Breast epithelium (tissue), 4 donors: ENCODE measurements at regions not wholly inside any gene's neighbourhood (a gene's known extent, or its start where the extent isn't known, plus 50 kb on each side); places are given as distances from the start of the nearest gene placed in this dataset.

Experiments
- DNase-seq, 2 donors: peaks; one replicate each; pipeline ENCODE4 v3.0.0-alpha.2; 2019; ENCODE audit warnings: low spot score in 2 of 2
- H3K27ac ChIP-seq, 2 donors: fragments of 200-600 bp; sonication (generic) in 1 of 2; one replicate each; pipeline ENCODE4 v1.5.1; 2016 to 2019; ENCODE audit warnings: mild to moderate bottlenecking in 1 of 2
- H3K27me3 ChIP-seq, 2 donors: fragments of 200-600 bp; sonication (generic) in 1 of 2; one replicate each; pipeline versions ENCODE4 v1.5.1 to v1.6.0; 2017 to 2019; ENCODE audit warnings: control low read depth in 1 of 2, mild to moderate bottlenecking in 1 of 2
- H3K36me3 ChIP-seq: fragments of 200-600 bp; one replicate; pipeline ENCODE4 v1.5.1; 2019
- H3K4me1 ChIP-seq, 2 donors: fragments of 200-600 bp; sonication (generic); one replicate each; pipeline ENCODE4 v1.5.1; 2016 to 2019; ENCODE audit warnings: control low read depth in 1 of 2
- H3K4me3 ChIP-seq, 3 donors: fragments of 200-600 bp; sonication (generic); 1 replicate in 2 of 3; 2 replicates in 1 of 3; pipeline ENCODE4 v1.5.1; 2016 to 2019; ENCODE audit warnings: mild to moderate bottlenecking in 3 of 3, moderate library complexity in 2 of 3
- H3K9me3 ChIP-seq, 2 donors: fragments of 200-600 bp; sonication (generic) in 1 of 2; one replicate each; pipeline ENCODE4 v1.5.1; 2016 to 2019; ENCODE audit warnings: control low read depth in 1 of 2
- CTCF ChIP-seq, 3 donors: fragments of 450-650 bp; IDR thresholded peaks; one replicate each; pipeline ENCODE4 v1.5.1; 2016 to 2017; ENCODE audit warnings: antibody characterized with exemption in 3 of 3, mild to moderate bottlenecking in 3 of 3, moderate library complexity in 3 of 3
- POLR2A ChIP-seq: fragments of 450-650 bp; IDR thresholded peaks from one replicate; pipeline ENCODE4 v1.6.1; 2016; ENCODE audit warnings: antibody characterized with exemption, mild to moderate bottlenecking, moderate library complexity
- POLR2AphosphoS5 ChIP-seq, 3 donors: sonication (generic); formaldehyde crosslinking; IDR thresholded peaks; one replicate each; pipeline ENCODE4 v1.6.1; 2017; ENCODE audit warnings: antibody characterized with exemption in 3 of 3
- intact Hi-C: fragments of 100-400 bp; cut with DNase I; formaldehyde crosslinking; loops from one replicate; pipeline ENCODE4 v1.15.1; 2023; ENCODE audit warnings: low total_unique reads

GRCh38 chr4:135804785-135805184 lies 1603.2 kb upstream of the PABPC4L start:
- Histone ChIP-seq H3K36me3 (no peaks in the 10 kb centered on the region), H3K4me1 (no peaks in the 10 kb centered on the region), H3K27me3 (no peaks in the 10 kb centered on the region), H3K9me3 (no peaks in the 10 kb centered on the region), H3K27ac (no peak overlapping the region), H3K4me3 (no peak overlapping the region)
- intact Hi-C loops, result loop anchor here (10.0 kb wide), 1 partner anchor 610 kb away; no protein-coding TSS in a partner anchor
- no peak for TF ChIP-seq CTCF (IDR thresholded peaks at IDR 0.05)
- TF ChIP-seq POLR2A, result no peak
- TF ChIP-seq POLR2AphosphoS5 (IDR thresholded peaks at IDR 0.05), result no peak
- DNase-seq, result no peak

DNA sequence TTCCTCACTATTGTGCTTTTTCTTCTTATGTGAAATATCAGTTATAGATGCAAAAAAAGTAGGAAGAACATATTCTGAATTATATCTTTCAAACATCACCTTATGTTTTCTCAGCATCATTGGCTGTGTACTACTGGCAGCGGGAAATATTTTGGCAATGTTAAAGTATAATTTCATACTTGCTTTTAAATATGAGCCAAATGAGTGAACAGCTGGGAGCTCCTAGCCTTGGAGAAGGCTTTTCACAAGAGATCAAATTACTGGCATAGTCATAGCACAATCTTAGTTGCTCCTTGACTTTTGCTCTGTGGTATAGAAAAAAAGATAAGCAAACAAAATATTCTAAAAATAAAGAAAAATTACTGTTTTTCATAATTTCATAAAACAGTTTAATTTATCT lies 1575.8 kb upstream of the PABPC4L start:
- TF ChIP-seq CTCF (IDR thresholded peaks at IDR 0.05) (no peak), POLR2AphosphoS5 (IDR thresholded peaks at IDR 0.05) (no peak), POLR2A (no peak)
- intact Hi-C loops, result no loop called here

GRCh38 chr4:135775909-135776308 lies 1574.3 kb upstream of the PABPC4L start:
- H3K4me3 ChIP-seq, result no peak overlapping the region
- no peak overlapping the region for H3K27ac ChIP-seq
- no peak for TF ChIP-seq CTCF (IDR thresholded peaks at IDR 0.05)
- TF ChIP-seq POLR2AphosphoS5 (IDR thresholded peaks at IDR 0.05), result no peak
- TF ChIP-seq POLR2A, result no peak
- H3K9me3 ChIP-seq, result peaks cover 0 to 11% of the 10 kb centered on the region in 2 donors
- intact Hi-C loops, result no loop called here
- no peaks in the 10 kb centered on the region for H3K27me3 ChIP-seq
- no peak for DNase-seq
- peaks cover 3% of the 10 kb centered on the region for H3K36me3 ChIP-seq
- no peaks in the 10 kb centered on the region for H3K4me1 ChIP-seq

More for the DNA sequence above, 1575.8 kb upstream of the PABPC4L start:
- Histone ChIP-seq H3K4me3 (no peak overlapping the region), H3K27ac (no peak overlapping the region), H3K36me3 (no peaks in the 10 kb centered on the region), H3K27me3 (no peaks in the 10 kb centered on the region), H3K4me1 (no peaks in the 10 kb centered on the region), H3K9me3 (peaks cover 0 to 11% of the 10 kb centered on the region in 2 donors)
- no peak for DNase-seq

DNA sequence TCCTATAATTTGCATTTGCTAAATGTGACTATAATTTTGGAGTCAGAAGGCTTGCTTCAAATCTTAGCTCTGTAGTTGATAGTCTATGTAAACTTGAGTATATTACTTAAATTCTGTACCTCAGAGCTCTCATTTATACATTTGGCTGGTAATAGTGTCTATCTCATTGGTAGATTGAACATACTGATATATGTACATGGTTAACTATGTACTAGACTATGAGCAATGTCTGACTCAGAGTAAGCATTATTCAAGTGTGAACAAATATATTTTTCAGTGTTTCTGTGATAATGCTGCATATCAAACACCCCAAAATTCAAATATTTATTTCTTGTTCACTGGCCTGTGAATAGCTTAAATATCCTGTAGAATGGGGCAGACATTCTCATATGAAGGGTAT lies 1568.9 kb upstream of the PABPC4L start:
- no peak overlapping the region for H3K4me3 ChIP-seq

GRCh38 chr4:135744928-135745327 lies 1543.3 kb upstream of the PABPC4L start:
- no peaks in the 10 kb centered on the region for H3K27me3 ChIP-seq
- no peak overlapping the region for H3K27ac ChIP-seq
- DNase-seq, result no peak
- no peaks in the 10 kb centered on the region for H3K9me3 ChIP-seq
- intact Hi-C loops, result loop anchor here (5.0 kb wide), 1 partner anchor 208 kb away; no protein-coding TSS in a partner anchor
- no peak for TF ChIP-seq CTCF (IDR thresholded peaks at IDR 0.05)
- no peak for TF ChIP-seq POLR2AphosphoS5 (IDR thresholded peaks at IDR 0.05)
- no peak for TF ChIP-seq POLR2A
- no peaks in the 10 kb centered on the region for H3K4me1 ChIP-seq
- no peak overlapping the region for H3K4me3 ChIP-seq
- H3K36me3 ChIP-seq, result no peaks in the 10 kb centered on the region

More for the DNA sequence above, 1568.9 kb upstream of the PABPC4L start:
- no peak overlapping the region for H3K27ac ChIP-seq
- no peak for DNase-seq
- no peaks in the 10 kb centered on the region for H3K27me3 ChIP-seq
- intact Hi-C loops, result no loop called here
- H3K36me3 ChIP-seq, result peaks cover 3% of the 10 kb centered on the region
- H3K4me1 ChIP-seq, result no peaks in the 10 kb centered on the region
- TF ChIP-seq CTCF (IDR thresholded peaks at IDR 0.05) (no peak), POLR2A (no peak), POLR2AphosphoS5 (IDR thresholded peaks at IDR 0.05) (no peak)
- H3K9me3 ChIP-seq, result peaks cover 0 to 11% of the 10 kb centered on the region in 2 donors
